Erythroblast (primary cell): ENCODE measurements at regions not wholly inside any gene's neighbourhood (a gene's known extent, or its start where the extent isn't known, plus 50 kb on each side); places are given as distances from the start of the nearest gene placed in this dataset.

ENCODE experiments used
- GATA1 ChIP-seq: IDR thresholded peaks from 2 replicates; pipeline ENCODE4 v1.6.1; 2011; ENCODE audit warnings: low read depth, mild to moderate bottlenecking, control low read depth, low read length, moderate library complexity
- POLR2A ChIP-seq: IDR thresholded peaks from 2 replicates; pipeline ENCODE4 v1.6.1; 2011; ENCODE audit warnings: mild to moderate bottlenecking, low read length

GRCh38 chr20:18929800-18930199 is 116.2 kb downstream of the SCP2D1 start:
- no peak for TF ChIP-seq POLR2A
- no peak for TF ChIP-seq GATA1
